Spinal cord (tissue), 9 donors: ENCODE measurements at regions not wholly inside any gene's neighbourhood (a gene's known extent, or its start where the extent isn't known, plus 50 kb on each side); places are given as distances from the start of the nearest gene placed in this dataset.

Experiments used
- DNase-seq, 6 donors: peaks; one replicate each; pipeline versions ENCODE4 v3.0.0 to v3.0.0-alpha.2; 2013 to 2015; ENCODE audit warnings: low spot score in 6 of 6, low read depth in 4 of 6
- H3K27ac ChIP-seq: one replicate; pipeline ENCODE4 v1.5.1; 2013; ENCODE audit warnings: low read depth, low read length, control low read depth
- H3K27me3 ChIP-seq: one replicate; pipeline ENCODE4 v1.6.1; 2013; ENCODE audit warnings: low read length; ENCODE audit not compliant: control insufficient read depth, insufficient read depth
- H3K36me3 ChIP-seq: one replicate; pipeline ENCODE4 v1.6.1; 2013; ENCODE audit warnings: low read length; ENCODE audit not compliant: control insufficient read depth, insufficient read depth
- H3K4me1 ChIP-seq: one replicate; pipeline ENCODE4 v1.6.1; 2013; ENCODE audit warnings: low read length; ENCODE audit not compliant: control insufficient read depth, insufficient read depth
- H3K4me3 ChIP-seq: one replicate; pipeline ENCODE4 v1.5.1; 2013; ENCODE audit warnings: low read depth, low read length, control low read depth
- H3K9me3 ChIP-seq: one replicate; pipeline ENCODE4 v1.6.1; 2013; ENCODE audit warnings: low read length; ENCODE audit not compliant: control insufficient read depth, insufficient read depth
- WGBS: methylation state at CpG from one replicate; pipeline ENCODE4 v1.1.5; 2013; ENCODE audit warnings: missing lambda C conversion rate; ENCODE audit not compliant: insufficient coverage; 5-methylcytosine and 5-hydroxymethylcytosine counted together
- donor health status: healthy.

GRCh38 chrX:39848900-39849299 is 248.9 kb downstream of the BCOR start:
- WGBS, result 71% methylated on average over 7 of the region's 7 CpGs
- Histone ChIP-seq H3K4me3 (no peak overlapping the region), H3K27ac (no peak overlapping the region), H3K36me3 (no peaks in the 10 kb centered on the region), H3K9me3 (no peaks in the 10 kb centered on the region), H3K27me3 (peaks cover 10% of the 10 kb centered on the region), H3K4me1 (peaks cover 12% of the 10 kb centered on the region)
- no peak for DNase-seq

GRCh38 chrX:39850209-39850608 is 247.5 kb downstream of the BCOR start:
- H3K27ac ChIP-seq, result no peak overlapping the region
- WGBS, result 72% methylated on average over 3 of the region's 4 CpGs
- H3K9me3 ChIP-seq, result no peaks in the 10 kb centered on the region
- H3K4me1 ChIP-seq, result peaks cover 6% of the 10 kb centered on the region
- no peak overlapping the region for H3K4me3 ChIP-seq
- DNase-seq, result no peak
- H3K36me3 ChIP-seq, result no peaks in the 10 kb centered on the region
- peaks cover 7% of the 10 kb centered on the region for H3K27me3 ChIP-seq

- Histone ChIP-seq H3K27ac (no peak overlapping the region), H3K27me3 (peaks cover 7% of the 10 kb centered on the region), H3K9me3 (no peaks in the 10 kb centered on the region), H3K4me1 (peaks cover 5% of the 10 kb centered on the region), H3K36me3 (no peaks in the 10 kb centered on the region), H3K4me3 (no peak overlapping the region)
- DNase-seq, result peak in 1 of 6 donors; percentile 44
- WGBS, result 0% methylated on average over 1 of the region's 3 CpGs
These were observed 247.1 kb downstream of the BCOR start for GRCh38 chrX:39850630-39851152.

GRCh38 chrX:39851745-39852455 is 245.9 kb downstream of the BCOR start:
- Histone ChIP-seq H3K4me3 (no peak overlapping the region), H3K27ac (no peak overlapping the region), H3K4me1 (peaks cover 5% of the 10 kb centered on the region), H3K9me3 (no peaks in the 10 kb centered on the region), H3K27me3 (peaks cover 10% of the 10 kb centered on the region), H3K36me3 (no peaks in the 10 kb centered on the region)
- WGBS, result 69% methylated on average over 2 of the region's 5 CpGs
- no peak for DNase-seq

- no peak for DNase-seq
- Histone ChIP-seq H3K4me3 (no peak overlapping the region), H3K36me3 (no peaks in the 10 kb centered on the region), H3K27me3 (peaks cover 10% of the 10 kb centered on the region), H3K4me1 (peaks cover 5% of the 10 kb centered on the region), H3K9me3 (no peaks in the 10 kb centered on the region), H3K27ac (no peak overlapping the region)
- WGBS, result no CpG with 5 or more reads among the region's 3 CpGs
These were observed 245.3 kb downstream of the BCOR start for GRCh38 chrX:39852491-39852890.

- Histone ChIP-seq H3K9me3 (no peaks in the 10 kb centered on the region), H3K27me3 (peaks cover 10% of the 10 kb centered on the region), H3K36me3 (no peaks in the 10 kb centered on the region), H3K27ac (no peak overlapping the region), H3K4me1 (peaks cover 5% of the 10 kb centered on the region), H3K4me3 (no peak overlapping the region)
- 39% methylated on average over 3 of the region's 3 CpGs for WGBS
- no peak for DNase-seq
These were observed 244.2 kb downstream of the BCOR start for GRCh38 chrX:39853417-39854030.

GRCh38 chrX:39854772-39855747 is 242.7 kb downstream of the BCOR start:
- no peak overlapping the region for H3K27ac ChIP-seq
- no peak for DNase-seq
- peaks cover 7% of the 10 kb centered on the region for H3K4me1 ChIP-seq
- no peaks in the 10 kb centered on the region for H3K36me3 ChIP-seq
- H3K27me3 ChIP-seq, result peaks cover 10% of the 10 kb centered on the region
- 85% methylated on average over 14 of the region's 17 CpGs for WGBS
- no peaks in the 10 kb centered on the region for H3K9me3 ChIP-seq
- no peak overlapping the region for H3K4me3 ChIP-seq

- no peak for DNase-seq
- Histone ChIP-seq H3K9me3 (no peaks in the 10 kb centered on the region), H3K36me3 (no peaks in the 10 kb centered on the region), H3K27ac (no peak overlapping the region), H3K27me3 (peaks cover 8% of the 10 kb centered on the region), H3K4me3 (no peak overlapping the region), H3K4me1 (peaks cover 9% of the 10 kb centered on the region)
- 61% methylated on average over 5 of the region's 10 CpGs for WGBS
These were observed 242.0 kb downstream of the BCOR start for GRCh38 chrX:39855748-39856129.

GRCh38 chrX:39856472-39857121 is 241.2 kb downstream of the BCOR start:
- Histone ChIP-seq H3K36me3 (no peaks in the 10 kb centered on the region), H3K27ac (no peak overlapping the region), H3K27me3 (peaks cover 5% of the 10 kb centered on the region), H3K4me1 (peaks cover 18% of the 10 kb centered on the region), H3K9me3 (no peaks in the 10 kb centered on the region), H3K4me3 (no peak overlapping the region)
- 80% methylated on average over 3 of the region's 7 CpGs for WGBS
- no peak for DNase-seq
